Left renal pelvis (tissue), 4 donors: ENCODE measurements at regions not wholly inside any gene's neighbourhood (a gene's known extent, or its start where the extent isn't known, plus 50 kb on each side); places are given as distances from the start of the nearest gene placed in this dataset.
"Not testable (repeated sequence)": the region's sequence is repeated elsewhere in the genome, so short reads cannot be mapped to it uniquely, and the experiment has no call there.

Experiments
- DNase-seq, 4 donors: peaks; one replicate each; pipeline ENCODE4 v3.0.0-alpha.2; 2013; ENCODE audit warnings: low read depth in 4 of 4, low spot score in 3 of 4

DNA sequence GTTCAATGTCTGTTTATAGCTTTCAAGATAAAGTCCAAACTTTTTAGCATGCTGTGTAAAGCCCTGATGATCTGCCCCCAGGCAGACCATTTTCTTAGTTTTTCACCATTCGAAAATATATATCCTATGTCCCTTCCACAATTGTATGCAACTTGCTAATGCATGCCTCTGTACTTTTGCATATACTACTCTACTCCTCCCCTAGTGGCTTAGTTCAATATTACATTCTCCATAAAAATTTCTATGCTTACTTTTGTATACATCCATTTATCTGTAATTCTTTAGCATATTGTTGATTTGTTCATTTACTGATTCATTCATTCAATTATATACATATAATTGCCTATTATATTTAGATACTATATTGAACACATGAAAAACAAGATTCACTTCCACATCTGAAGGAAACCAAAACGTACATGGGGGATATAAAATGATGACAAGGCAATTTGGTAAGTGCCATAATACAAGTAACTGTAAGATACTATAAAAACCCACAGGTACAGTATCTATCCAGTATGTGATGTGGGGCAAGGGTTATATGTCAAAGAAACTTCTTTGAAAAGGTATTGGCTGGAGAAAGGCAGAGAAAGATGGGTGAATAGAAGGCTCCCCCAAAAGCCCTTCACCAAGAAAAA is 902.5 kb downstream of the FAM133A start:
- DNase-seq = no peak

- no peak for DNase-seq
Observed at GRCh38 chrX:94600077-94600476, 926.1 kb downstream of the FAM133A start.

DNA sequence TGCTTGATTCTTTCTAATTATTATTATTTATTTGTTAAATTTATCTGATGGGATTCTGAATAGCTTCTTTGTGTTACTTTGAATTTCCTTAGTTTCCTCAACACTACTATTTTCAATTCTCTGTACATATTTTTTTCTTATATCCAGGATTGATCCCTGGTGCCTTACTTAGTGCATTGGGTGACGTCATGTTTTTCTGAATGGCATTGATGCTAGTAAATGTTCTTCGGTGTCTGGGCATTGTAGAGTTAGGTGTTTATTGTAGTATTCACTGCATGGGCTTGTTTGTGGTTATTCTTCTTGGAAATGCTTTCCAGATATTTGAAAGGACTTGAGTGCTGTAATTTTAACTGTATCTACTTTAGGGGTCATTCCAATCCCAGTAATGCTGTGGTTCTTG is 938.1 kb downstream of the FAM133A start:
- DNase-seq = no peak

DNA sequence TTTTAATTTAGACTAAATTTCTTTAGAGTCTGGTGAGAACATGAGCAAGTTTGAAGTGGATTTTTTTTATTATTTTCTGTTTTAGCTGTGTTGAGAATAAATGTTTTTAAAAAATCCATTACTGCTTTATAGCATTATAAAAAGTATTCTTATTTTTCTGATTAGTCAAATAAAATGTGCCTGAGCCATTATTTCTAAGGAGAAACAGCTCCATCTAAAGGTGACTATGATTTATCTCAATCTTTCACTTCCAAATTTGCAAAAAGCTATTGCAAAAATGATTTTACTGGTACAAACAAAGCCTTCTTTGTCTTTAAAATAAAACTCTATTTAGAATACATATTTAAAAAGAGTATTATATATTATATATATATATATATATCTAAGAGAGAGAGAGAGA is 959.2 kb downstream of the FAM133A start:
- no peak for DNase-seq

DNA sequence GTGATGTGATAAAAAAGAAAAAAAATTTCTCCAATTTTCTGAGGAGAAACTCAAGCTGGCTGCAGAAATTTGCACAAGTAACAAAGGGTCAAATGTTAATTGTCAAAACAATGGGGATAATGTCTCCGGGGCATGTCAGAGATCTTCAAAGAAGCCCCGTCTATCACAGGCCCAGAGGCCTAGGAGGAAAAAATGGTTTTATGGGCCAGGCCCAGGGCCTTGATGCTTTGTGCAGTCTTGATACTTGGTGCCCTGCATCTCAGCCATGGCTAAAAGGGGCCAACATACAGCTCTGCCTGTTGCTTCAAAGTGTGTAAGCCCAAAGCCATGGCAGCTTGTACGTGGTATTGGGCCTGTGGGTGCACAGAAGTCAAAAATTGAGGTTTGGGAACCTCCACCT is 961.0 kb downstream of the FAM133A start:
- DNase-seq = no peak

GRCh38 chrX:94645726-94646125 is 971.7 kb downstream of the FAM133A start:
- DNase-seq = no peak

DNA sequence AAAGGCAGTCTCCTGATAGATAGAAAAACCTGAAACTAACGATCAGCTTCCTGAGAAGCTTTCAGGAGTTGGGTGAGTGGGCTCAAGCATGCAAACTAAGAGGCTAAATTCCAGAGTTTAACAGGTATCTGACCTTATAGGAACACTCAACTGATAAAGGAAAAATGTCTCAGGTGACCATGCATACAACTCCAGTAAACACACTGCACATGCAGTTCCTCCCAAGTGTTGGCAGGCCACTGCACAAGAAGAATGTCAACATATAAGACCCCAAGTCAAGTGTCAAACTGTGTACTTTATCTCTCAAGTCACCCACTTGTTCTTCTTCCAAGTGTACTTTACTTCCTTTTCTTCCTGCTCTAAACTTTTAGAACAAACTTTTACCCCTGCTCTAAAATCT is 981.2 kb downstream of the FAM133A start:
- DNase-seq = no peak

DNA sequence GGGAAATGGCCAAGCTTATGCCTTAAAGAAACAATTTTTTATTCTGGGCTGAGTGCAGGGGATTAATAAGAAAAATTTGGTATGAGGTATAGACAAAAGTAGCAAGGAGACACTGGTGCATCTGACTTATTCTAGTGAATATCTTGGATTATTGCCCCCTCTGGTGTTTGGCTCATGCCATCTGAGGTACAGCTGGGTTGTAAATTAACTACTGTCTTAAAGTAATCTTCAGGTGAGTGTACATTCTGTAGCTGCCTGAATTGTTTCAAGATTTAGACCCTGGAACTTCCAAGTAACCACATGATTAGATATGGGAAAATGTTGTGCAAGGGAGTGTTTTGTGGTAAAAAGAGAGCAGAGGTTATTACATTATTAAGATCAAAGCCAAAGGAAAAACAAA is 988.7 kb downstream of the FAM133A start:
- no peak for DNase-seq

GRCh38 chrX:94676285-94676684 is 1002.3 kb downstream of the FAM133A start:
- no peak for DNase-seq

DNA sequence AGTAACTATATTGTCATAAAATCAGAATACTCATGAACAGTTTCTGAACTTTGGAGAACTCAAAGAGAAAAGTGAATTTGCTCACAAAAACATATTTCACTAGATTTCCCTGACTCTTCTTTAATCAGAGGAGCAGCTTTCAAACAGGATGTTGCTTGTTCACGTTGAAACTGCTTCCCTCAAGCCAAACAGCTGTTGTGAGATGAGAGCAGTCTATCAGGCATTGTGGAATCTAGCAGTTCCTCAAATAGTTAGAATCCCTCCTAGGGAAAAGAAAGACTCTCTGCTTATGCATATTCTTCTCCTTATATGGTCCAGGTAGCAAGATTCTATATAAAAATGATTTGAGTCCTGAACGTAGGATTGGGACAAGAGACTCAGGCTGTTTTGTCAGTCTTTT is 1012.1 kb downstream of the FAM133A start:
- no peak for DNase-seq

DNA sequence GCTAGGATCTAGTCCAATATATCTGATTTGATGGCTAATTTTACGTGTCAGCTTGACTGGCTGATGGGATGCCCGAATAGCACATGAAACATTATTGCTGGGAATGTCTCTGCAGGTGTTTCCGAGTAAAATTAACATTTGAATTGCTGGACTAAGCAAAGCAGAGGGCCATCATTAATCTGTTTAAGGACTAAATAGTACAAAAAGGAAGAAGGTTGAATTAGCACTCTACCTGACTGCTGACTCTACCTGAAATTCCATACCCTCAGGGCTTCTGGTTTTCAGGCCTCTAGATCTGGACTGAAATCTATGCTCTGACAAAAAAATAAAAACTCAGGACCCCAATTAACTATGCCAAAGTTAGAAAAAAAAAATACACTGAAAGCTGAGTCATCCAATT is 1021.9 kb downstream of the FAM133A start:
- DNase-seq = no peak

- not testable (repeated sequence) for DNase-seq
Observed at GRCh38 chrX:94704348-94705256, 1030.6 kb downstream of the FAM133A start.

- no peak for DNase-seq
Observed at GRCh38 chrX:94721386-94721785, 1047.4 kb downstream of the FAM133A start.

GRCh38 chrX:94722578-94722977 is 1048.6 kb downstream of the FAM133A start:
- DNase-seq = no peak

DNA sequence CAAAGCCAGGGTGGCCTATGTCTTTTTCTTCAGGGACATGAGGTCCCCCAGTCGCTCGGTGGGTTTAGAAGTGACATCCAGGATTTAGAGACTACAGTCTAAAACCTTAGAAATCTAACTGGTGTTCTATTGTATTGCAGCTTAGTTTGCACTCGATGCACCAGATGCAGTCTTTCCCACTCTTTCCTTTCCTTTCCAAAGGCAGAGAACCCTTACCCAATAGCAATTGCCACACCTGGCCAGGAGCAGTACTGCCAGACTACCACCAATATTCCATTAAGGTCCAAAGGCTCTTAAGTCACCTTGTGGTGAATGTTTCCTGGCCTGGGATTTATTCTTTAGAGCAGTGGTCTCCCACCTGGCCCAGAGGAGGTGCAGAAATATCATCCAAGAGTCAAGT is 1068.8 kb downstream of the FAM133A start:
- DNase-seq = no peak

- no peak for DNase-seq
Observed at GRCh38 chrX:94743478-94743877, 1069.5 kb downstream of the FAM133A start.

GRCh38 chrX:94744786-94745185 is 1070.8 kb downstream of the FAM133A start:
- no peak for DNase-seq

GRCh38 chrX:94751611-94752010 is 1077.6 kb downstream of the FAM133A start:
- DNase-seq = no peak

DNA sequence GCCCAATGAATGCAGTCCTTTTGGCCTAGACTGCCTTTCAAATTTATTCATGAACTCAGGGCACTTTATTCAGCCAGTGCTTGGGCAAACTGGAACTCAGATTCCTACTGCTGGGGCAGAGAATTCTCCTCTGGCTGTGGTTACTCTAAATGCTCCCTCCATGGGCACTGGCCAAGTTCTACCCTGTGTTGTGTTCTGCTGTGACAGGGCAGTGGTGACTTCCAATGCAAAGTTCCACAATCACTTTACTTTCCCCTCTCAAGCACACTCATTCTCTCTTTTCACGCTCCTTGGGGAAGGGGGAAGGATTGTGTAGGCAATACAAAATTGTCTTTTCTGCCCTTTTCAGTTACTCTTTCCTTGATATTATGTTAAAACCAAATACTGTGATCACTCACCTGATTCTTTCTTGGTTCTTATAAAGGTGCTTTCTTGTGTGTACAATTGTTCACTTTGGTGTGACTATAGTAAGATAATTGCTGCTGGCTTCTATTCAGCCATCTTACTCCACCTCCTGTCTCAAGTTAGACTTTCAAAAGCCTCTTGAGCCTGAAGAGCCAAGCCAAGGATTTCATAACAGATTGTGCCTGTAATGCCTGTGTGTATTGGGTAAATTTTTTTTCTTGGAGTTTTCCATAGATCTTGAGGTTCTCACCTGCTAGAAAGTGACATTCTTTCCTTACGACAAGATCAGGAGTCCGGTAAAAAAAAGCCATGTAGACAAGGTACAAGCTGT is 1078.6 kb downstream of the FAM133A start:
- DNase-seq = no peak

- no peak for DNase-seq
Observed at GRCh38 chrX:94758130-94758529, 1084.1 kb downstream of the FAM133A start.

DNA sequence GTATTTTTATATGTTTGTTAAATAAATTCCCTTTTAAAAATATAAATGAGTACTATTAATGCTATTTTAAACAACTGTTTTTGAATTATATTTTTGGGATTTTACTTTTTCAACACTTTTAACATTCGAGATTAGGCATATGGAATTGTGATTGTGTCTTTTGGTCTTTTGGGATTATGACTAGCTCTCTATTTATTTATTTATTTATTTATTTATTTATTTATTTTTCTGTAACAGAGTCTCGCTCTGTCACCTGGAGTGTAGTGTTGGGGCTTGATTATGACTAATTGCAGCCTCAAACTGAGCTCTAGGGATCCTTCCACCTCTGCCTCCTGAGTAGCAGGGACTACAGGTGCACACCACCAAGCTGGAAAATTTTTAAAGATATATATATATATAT is 1101.6 kb downstream of the FAM133A start:
- no peak for DNase-seq

- no peak for DNase-seq
Observed at GRCh38 chrX:94813541-94813940, 1139.5 kb downstream of the FAM133A start.
